ENCODE measurements at regions not wholly inside any gene's neighbourhood (a gene's known extent, or its start where the extent isn't known, plus 50 kb on each side); places are given as distances from the start of the nearest gene placed in this dataset.

- no peaks in the 10 kb centered on the region for H3K4me1 Mint-ChIP-seq (ENCODE audit: low read depth, unreplicated experiment)
- intact Hi-C loops (cut with micrococcal nuclease; ENCODE audit: unreplicated experiment) = no loop called here
- ChIA-PET POLR2A (no interaction called here), CTCF (no interaction called here)
- H3K4me3 Mint-ChIP-seq (ENCODE audit: unreplicated experiment) = no peak overlapping the region
- Histone ChIP-seq H3K36me3 (ENCODE audit: control insufficient read depth, insufficient read depth, low read length) (no peaks in the 10 kb centered on the region), H3K4me1 (no peaks in the 10 kb centered on the region), H3K27me3 (replicated peaks; ENCODE audit: control insufficient read depth, insufficient read depth, low read length) (no peaks in the 10 kb centered on the region), H3K9me3 (no peaks in the 10 kb centered on the region), H3K4me3 (ENCODE audit: low read depth, low read length) (no peak overlapping the region)
- no peak overlapping the region for H3K27ac Mint-ChIP-seq (ENCODE audit: unreplicated experiment)
- no peaks in the 10 kb centered on the region for H3K36me3 Mint-ChIP-seq (ENCODE audit: insufficient read depth, unreplicated experiment)
- DNase-seq = no peak
- no peaks in the 10 kb centered on the region for H3K9me3 Mint-ChIP-seq (ENCODE audit: unreplicated experiment)
- no peaks in the 10 kb centered on the region for H3K27me3 Mint-ChIP-seq (ENCODE audit: insufficient read depth, unreplicated experiment)
- BruUV-seq (replicated peaks) = no TSS peak
- no peak for TF ChIP-seq CTCF (IDR thresholded peaks at IDR 0.05; ENCODE audit: insufficient read depth in 1 of 2, low read depth in 1 of 2, low read length in 1 of 2, severe bottlenecking in 1 of 2, unreplicated experiment in 1 of 2)
These were observed 197.5 kb downstream of the EMX2 start for GRCh38 chr10:117740088-117740487.

- POLR2A ChIA-PET = no interaction called here
- Mint-ChIP-seq H3K9me3 (ENCODE audit: unreplicated experiment) (no peaks in the 10 kb centered on the region), H3K27ac (ENCODE audit: unreplicated experiment) (no peak overlapping the region), H3K4me3 (ENCODE audit: unreplicated experiment) (no peak overlapping the region), H3K27me3 (ENCODE audit: insufficient read depth, unreplicated experiment) (no peaks in the 10 kb centered on the region), H3K36me3 (ENCODE audit: insufficient read depth, unreplicated experiment) (no peaks in the 10 kb centered on the region), H3K4me1 (ENCODE audit: low read depth, unreplicated experiment) (no peaks in the 10 kb centered on the region)
- H3K4me1 ChIP-seq = no peaks in the 10 kb centered on the region
- intact Hi-C loops (cut with micrococcal nuclease; ENCODE audit: unreplicated experiment) = no loop called here
- TF ChIP-seq CTCF (IDR thresholded peaks at IDR 0.05; ENCODE audit: insufficient read depth in 1 of 2, low read depth in 1 of 2, low read length in 1 of 2, severe bottlenecking in 1 of 2, unreplicated experiment in 1 of 2) = no peak
- DNase-seq = no peak
- no peaks in the 10 kb centered on the region for H3K9me3 ChIP-seq
- no peaks in the 10 kb centered on the region for H3K36me3 ChIP-seq (ENCODE audit: control insufficient read depth, insufficient read depth, low read length)
- H3K27me3 ChIP-seq (replicated peaks; ENCODE audit: control insufficient read depth, insufficient read depth, low read length) = no peaks in the 10 kb centered on the region
- H3K4me3 ChIP-seq (ENCODE audit: low read depth, low read length) = no peak overlapping the region
- CTCF ChIA-PET = no interaction called here
- no TSS peak for BruUV-seq (replicated peaks)
These were observed 198.2 kb downstream of the EMX2 start for GRCh38 chr10:117740691-117741222.

- H3K4me1 Mint-ChIP-seq (ENCODE audit: low read depth, unreplicated experiment) = no peaks in the 10 kb centered on the region
- ChIA-PET POLR2A (no interaction called here), CTCF (no interaction called here)
These were observed 199.0 kb downstream of the EMX2 start for GRCh38 chr10:117741524-117741923.

More at GRCh38 chr10:117741524-117741923, 199.0 kb downstream of the EMX2 start:
- Histone ChIP-seq H3K27me3 (replicated peaks; ENCODE audit: control insufficient read depth, insufficient read depth, low read length) (no peaks in the 10 kb centered on the region; the same call in 1 of the 2 replicates), H3K4me1 (no peaks in the 10 kb centered on the region), H3K4me3 (ENCODE audit: low read depth, low read length) (no peak overlapping the region), H3K9me3 (no peaks in the 10 kb centered on the region), H3K36me3 (ENCODE audit: control insufficient read depth, insufficient read depth, low read length) (no peaks in the 10 kb centered on the region)
- BruUV-seq (replicated peaks) = no TSS peak
- TF ChIP-seq CTCF (IDR thresholded peaks at IDR 0.05; ENCODE audit: insufficient read depth in 1 of 2, low read depth in 1 of 2, low read length in 1 of 2, severe bottlenecking in 1 of 2, unreplicated experiment in 1 of 2) = peak; percentile 6 to 42
- Mint-ChIP-seq H3K27ac (ENCODE audit: unreplicated experiment) (no peak overlapping the region), H3K36me3 (ENCODE audit: insufficient read depth, unreplicated experiment) (no peaks in the 10 kb centered on the region), H3K4me3 (ENCODE audit: unreplicated experiment) (no peak overlapping the region), H3K27me3 (ENCODE audit: insufficient read depth, unreplicated experiment) (no peaks in the 10 kb centered on the region), H3K9me3 (ENCODE audit: unreplicated experiment) (no peaks in the 10 kb centered on the region)
- intact Hi-C loops (cut with micrococcal nuclease; ENCODE audit: unreplicated experiment) = no loop called here
- DNase-seq = no peak

Data from Caco-2 (cell line).